NB4 (cell line): ENCODE measurements at regions not wholly inside any gene's neighbourhood (a gene's known extent, or its start where the extent isn't known, plus 50 kb on each side); places are given as distances from the start of the nearest gene placed in this dataset.

Source experiments
- MYC ChIP-seq: IDR thresholded peaks from 2 replicates; pipeline ENCODE4 v1.6.1; 2011; ENCODE audit warnings: low read depth, low read length
- TF ChIP-seq, protein P1 (sequence below): IDR thresholded peaks from one replicate; pipeline ENCODE4 v1.5.1; 2012; ENCODE audit warnings: low read depth, low read length

DNA sequence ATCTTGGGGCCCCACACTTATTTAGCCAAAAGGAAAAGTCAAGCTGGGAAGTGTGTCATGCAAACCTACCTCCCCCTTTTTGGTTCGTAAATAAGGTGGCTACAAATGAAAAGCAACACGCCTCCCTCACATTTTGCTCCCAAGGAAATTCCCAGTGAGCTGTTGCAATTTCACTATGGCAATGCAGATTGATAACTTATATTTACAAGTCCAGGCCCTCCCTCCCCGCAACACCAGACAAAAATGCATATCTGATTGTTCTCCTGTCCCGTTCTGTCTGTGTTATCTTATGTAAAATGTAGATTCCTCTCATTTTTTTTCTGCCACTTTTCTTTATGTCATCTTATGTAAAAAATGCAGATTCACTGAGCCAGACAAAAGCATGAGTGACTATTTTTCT, 1305.3 kb downstream of the SLITRK5 start:
- no peak for TF ChIP-seq MYC
- TF ChIP-seq, protein P1, sequence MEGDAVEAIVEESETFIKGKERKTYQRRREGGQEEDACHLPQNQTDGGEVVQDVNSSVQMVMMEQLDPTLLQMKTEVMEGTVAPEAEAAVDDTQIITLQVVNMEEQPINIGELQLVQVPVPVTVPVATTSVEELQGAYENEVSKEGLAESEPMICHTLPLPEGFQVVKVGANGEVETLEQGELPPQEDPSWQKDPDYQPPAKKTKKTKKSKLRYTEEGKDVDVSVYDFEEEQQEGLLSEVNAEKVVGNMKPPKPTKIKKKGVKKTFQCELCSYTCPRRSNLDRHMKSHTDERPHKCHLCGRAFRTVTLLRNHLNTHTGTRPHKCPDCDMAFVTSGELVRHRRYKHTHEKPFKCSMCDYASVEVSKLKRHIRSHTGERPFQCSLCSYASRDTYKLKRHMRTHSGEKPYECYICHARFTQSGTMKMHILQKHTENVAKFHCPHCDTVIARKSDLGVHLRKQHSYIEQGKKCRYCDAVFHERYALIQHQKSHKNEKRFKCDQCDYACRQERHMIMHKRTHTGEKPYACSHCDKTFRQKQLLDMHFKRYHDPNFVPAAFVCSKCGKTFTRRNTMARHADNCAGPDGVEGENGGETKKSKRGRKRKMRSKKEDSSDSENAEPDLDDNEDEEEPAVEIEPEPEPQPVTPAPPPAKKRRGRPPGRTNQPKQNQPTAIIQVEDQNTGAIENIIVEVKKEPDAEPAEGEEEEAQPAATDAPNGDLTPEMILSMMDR: no peak
